ENCODE measurements at regions not wholly inside any gene's neighbourhood (a gene's known extent, or its start where the extent isn't known, plus 50 kb on each side); places are given as distances from the start of the nearest gene placed in this dataset.
"Not testable (repeated sequence)": the region's sequence is repeated elsewhere in the genome, so short reads cannot be mapped to it uniquely, and the experiment has no call there.

GRCh38 chr1:178665579-178665978 lies 59.5 kb upstream of the RALGPS2 start:
- H3K36me3 Mint-ChIP-seq (ENCODE audit: low read depth), result no peaks in the 10 kb centered on the region
- H3K4me3 Mint-ChIP-seq, result no peak overlapping the region
- H3K27me3 Mint-ChIP-seq, result peaks cover 11% of the 10 kb centered on the region
- no peaks in the 10 kb centered on the region for H3K9me3 Mint-ChIP-seq
- H3K27ac Mint-ChIP-seq, result no peak overlapping the region
- H3K4me1 Mint-ChIP-seq, result peaks cover 7% of the 10 kb centered on the region
- ATAC-seq (no peak), DNase-seq (no peak)

GRCh38 chr1:178666891-178667290 lies 58.2 kb upstream of the RALGPS2 start:
- peaks cover 11% of the 10 kb centered on the region for H3K27me3 Mint-ChIP-seq
- H3K27ac Mint-ChIP-seq; H3K4me1 Mint-ChIP-seq; H3K4me3 Mint-ChIP-seq; ATAC-seq; H3K36me3 Mint-ChIP-seq (ENCODE audit: low read depth); DNase-seq; H3K9me3 Mint-ChIP-seq: not testable (repeated sequence)

GRCh38 chr1:178672434-178672833 lies 52.6 kb upstream of the RALGPS2 start:
- Mint-ChIP-seq H3K4me1 (no peaks in the 10 kb centered on the region), H3K27ac (no peak overlapping the region), H3K36me3 (ENCODE audit: low read depth) (peaks cover 3% of the 10 kb centered on the region), H3K9me3 (peaks cover 17% of the 10 kb centered on the region), H3K4me3 (no peak overlapping the region), H3K27me3 (peaks cover 2% of the 10 kb centered on the region)
- DNase-seq (no peak), ATAC-seq (no peak)

- H3K9me3 Mint-ChIP-seq, result peaks cover 17% of the 10 kb centered on the region
- H3K27ac Mint-ChIP-seq, H3K27me3 Mint-ChIP-seq: not testable (repeated sequence)
These were observed 50.5 kb upstream of the RALGPS2 start for GRCh38 chr1:178674559-178674958.

More at GRCh38 chr1:178674559-178674958, 50.5 kb upstream of the RALGPS2 start:
- H3K4me1 Mint-ChIP-seq; DNase-seq; H3K36me3 Mint-ChIP-seq (ENCODE audit: low read depth); ATAC-seq; H3K4me3 Mint-ChIP-seq: not testable (repeated sequence)
